K562 (cell line): ENCODE measurements at regions not wholly inside any gene's neighbourhood (a gene's known extent, or its start where the extent isn't known, plus 50 kb on each side); places are given as distances from the start of the nearest gene placed in this dataset.
A peak's percentile ranks its signal among the peaks of the same experiment; 100 is the strongest.

Experiments used
- ATAC-seq: fragments of 200-7000 bp; cut with Tn5 transposase; 3 replicates; pipeline ENCODE4 v1.9.1; 2020; ENCODE audit warnings: moderate library complexity
- BruUV-seq: library from RNA; stranded (reverse); fragments of 400-500 nt; replicated peaks from 2 replicates; lab custom pipeline; 2021; lab: Mats Ljungman, UMichigan
- CTCF ChIA-PET: fragments of 300-600 bp; formaldehyde crosslinking; extraction: SDS; loops from one replicate; lab custom pipeline; 2021; ENCODE audit warnings: low intra/inter-chr PET ratio; lab: Yijun Ruan, JAX
- POLR2A ChIA-PET: fragments of 300-600, 350-650 bp; sonication (Branson Sonifier 250); formaldehyde crosslinking; extraction: SDS; loops from one replicate; lab custom pipeline; 2021; ENCODE audit warnings: antibody characterized with exemption, inconsistent platforms; lab: Yijun Ruan, JAX
- DNase-seq, 4 experiments: peaks; one replicate each; pipeline versions ENCODE4 v3.0.0 to v3.0.0-alpha.2; 2011 to 2018; ENCODE audit warnings: low spot score in 3 of 4, mixed read lengths in 3 of 4; ENCODE audit errors: extremely low read depth in 1 of 4
- FAIRE-seq: peaks from 2 replicates; lab custom pipeline; 2011; peaks lifted over from hg19 to GRCh38; lab: Jason Lieb, UNC
- H2AFZ ChIP-seq: 2 replicates; pipeline ENCODE4 v1.6.0; 2011; ENCODE audit warnings: low read depth, low read length, control low read depth, inconsistent platforms
- H3K27ac ChIP-seq: fragments of 200-600 bp; 3 replicates; pipeline ENCODE4 v1.8.0; 2011; ENCODE audit warnings: low read depth, mild to moderate bottlenecking, control low read depth, inconsistent platforms, low read length, moderate library complexity, mixed read lengths; ENCODE audit errors: extremely low read depth
- H3K27me3 ChIP-seq, 2 experiments: fragments of 300-600 bp in 1 of 2; 2 replicates in 1 of 2; 3 replicates in 1 of 2; pipeline versions ENCODE4 v1.6.0 to v1.8.0; 2011; ENCODE audit warnings: inconsistent platforms in 2 of 2, low read length in 2 of 2, mild to moderate bottlenecking in 1 of 2, mixed read lengths in 1 of 2, moderate library complexity in 1 of 2; ENCODE audit not compliant: control insufficient read depth in 2 of 2, insufficient read depth in 2 of 2
- H3K36me3 ChIP-seq: fragments of 300-600 bp; 3 replicates; pipeline ENCODE4 v1.8.0; 2011; ENCODE audit warnings: mild to moderate bottlenecking, low read length, inconsistent platforms; ENCODE audit not compliant: control insufficient read depth, insufficient read depth
- H3K4me1 ChIP-seq, 2 experiments: fragments of 200-600 bp in 1 of 2; replicated peaks in 1 of 2; 2 replicates in 1 of 2; 3 replicates in 1 of 2; pipeline versions ENCODE4 v1.5.1 to v1.8.0; 2011; ENCODE audit warnings: inconsistent platforms in 2 of 2, low read length in 2 of 2, mild to moderate bottlenecking in 1 of 2, mixed read lengths in 1 of 2, moderate library complexity in 1 of 2; ENCODE audit not compliant: control insufficient read depth in 2 of 2, insufficient read depth in 2 of 2
- H3K4me2 ChIP-seq: 2 replicates; pipeline ENCODE4 v1.6.1; 2011; ENCODE audit warnings: low read length, control low read depth, inconsistent platforms, mixed read lengths; ENCODE audit not compliant: insufficient read depth
- H3K4me3 ChIP-seq: fragments of 200-600 bp; sonication (generic), shearing (Covaris generic); 2 replicates; pipeline ENCODE4 v1.5.1; 2016; ENCODE audit warnings: control low read depth, inconsistent platforms
- H3K79me2 ChIP-seq: fragments of 200-600 bp; 3 replicates; pipeline ENCODE4 v1.8.0; 2011; ENCODE audit warnings: low read length, inconsistent platforms; ENCODE audit not compliant: control insufficient read depth, insufficient read depth
- H3K9ac ChIP-seq, 2 experiments: 2 replicates each; pipeline versions ENCODE4 v1.6.0 to v1.6.1; 2011; ENCODE audit warnings: low read depth in 2 of 2, low read length in 2 of 2, control low read depth in 1 of 2, inconsistent platforms in 1 of 2, mild to moderate bottlenecking in 1 of 2, mixed read lengths in 1 of 2; ENCODE audit not compliant: insufficient read depth in 1 of 2
- H3K9me1 ChIP-seq: one replicate; pipeline ENCODE4 v1.6.0; 2011; ENCODE audit warnings: inconsistent platforms, mild to moderate bottlenecking, low read length, moderate library complexity; ENCODE audit not compliant: control insufficient read depth, insufficient read depth
- H3K9me3 ChIP-seq: replicated peaks from 2 replicates; pipeline ENCODE4 v1.5.1; 2011; ENCODE audit warnings: low read depth, low read length, inconsistent platforms; ENCODE audit not compliant: control insufficient read depth, insufficient read depth
- H4K20me1 ChIP-seq: replicated peaks from 2 replicates; pipeline ENCODE4 v1.6.1; 2011; ENCODE audit warnings: low read length, inconsistent platforms, mixed read lengths; ENCODE audit not compliant: control insufficient read depth, insufficient read depth
- ATF3 ChIP-seq, 2 experiments: fragments of 450-650 bp in 1 of 2; sonication (generic) in 1 of 2; formaldehyde crosslinking in 1 of 2; IDR thresholded peaks in 1 of 2; conservative IDR thresholded peaks in 1 of 2; 2 replicates each; pipeline versions ENCODE4 v1.6.1 to v1.8.1; 2016 to 2023; ENCODE audit warnings: mild to moderate bottlenecking in 2 of 2, moderate library complexity in 2 of 2, inconsistent platforms in 1 of 2, missing genetic modification reagents in 1 of 2
- CEBPG ChIP-seq, 3 experiments: fragments of 200-800 bp in 1 of 3; sonication (Bioruptor generic) in 1 of 3; sonication (generic) in 1 of 3; formaldehyde crosslinking in 1 of 3; IDR thresholded peaks in 2 of 3; conservative IDR thresholded peaks in 1 of 3; 2 replicates each; pipeline versions ENCODE4 v1.6.1 to v1.8.0; 2016 to 2022; ENCODE audit warnings: missing compliant biosample characterization in 2 of 3, missing genetic modification characterization in 2 of 3, mild to moderate bottlenecking in 1 of 3, missing genetic modification reagents in 1 of 3
- CHD4 ChIP-seq: fragments of 200-600 bp; sonication (generic); IDR thresholded peaks from 3 replicates; pipeline ENCODE4 v1.6.1; 2012; ENCODE audit warnings: low read depth, mild to moderate bottlenecking, mixed read lengths, low read length, inconsistent platforms; ENCODE audit not compliant: insufficient read depth, insufficient replicate concordance, poor library complexity, severe bottlenecking
- EGR1 ChIP-seq: fragments of 450-650 bp; conservative IDR thresholded peaks from 2 replicates; pipeline ENCODE4 v1.6.1; 2017; ENCODE audit warnings: mild to moderate bottlenecking
- GABPB1 ChIP-seq: sonication (generic); formaldehyde crosslinking; IDR thresholded peaks from 2 replicates; pipeline ENCODE4 v1.8.0; 2022; ENCODE audit warnings: mild to moderate bottlenecking, missing genetic modification reagents
- PBX2 ChIP-seq, 2 experiments: IDR thresholded peaks in 1 of 2; conservative IDR thresholded peaks in 1 of 2; 2 replicates each; pipeline ENCODE4 v1.6.1; 2016; ENCODE audit warnings: low read depth in 2 of 2, mild to moderate bottlenecking in 1 of 2, missing compliant biosample characterization in 1 of 2, missing genetic modification characterization in 1 of 2, moderate library complexity in 1 of 2
- TRIM24 ChIP-seq, 2 experiments: fragments of 450-650 bp; IDR thresholded peaks; 2 replicates each; pipeline ENCODE4 v1.6.1; 2016
- WGBS: fragments of 100-300 bp; shearing (Covaris generic); methylation state at CpG from one replicate; pipeline ENCODE4 v1.1.6; 2016; ENCODE audit warnings: low coverage, mixed read lengths; ENCODE audit not compliant: insufficient coverage; ENCODE audit errors: missing lambda C conversion rate; 5-methylcytosine and 5-hydroxymethylcytosine counted together
- in situ Hi-C: fragments of 300-500 bp; cut with MboI; formaldehyde crosslinking; loops from 4 replicates; pipeline ENCODE4 v1.15.0; 2018; ENCODE audit warnings: inconsistent platforms, mixed read lengths
- intact Hi-C: fragments of 100-400 bp; cut with micrococcal nuclease; formaldehyde crosslinking; loops from 2 replicates; pipeline ENCODE4 v1.14.2; 2022

GRCh38 chr6:151674578-151674977 is 132.9 kb upstream of the ESR1 start:
- no TSS peak for BruUV-seq
- no peaks in the 10 kb centered on the region for H4K20me1 ChIP-seq
- DNase-seq (no peak), ATAC-seq (no peak)
- no peaks in the 10 kb centered on the region for H3K4me1 ChIP-seq
- no peaks in the 10 kb centered on the region for H3K79me2 ChIP-seq
- H3K27me3 ChIP-seq: peaks cover 0 to 5% of the 10 kb centered on the region in 2 experiments; a peak in 1 of 5 replicates
- POLR2A ChIA-PET: no interaction called here
- no peaks in the 10 kb centered on the region for H3K9me1 ChIP-seq
- 8% methylated on average over 3 of the region's 3 CpGs for WGBS
- H3K36me3 ChIP-seq: no peaks in the 10 kb centered on the region
- CTCF ChIA-PET: no interaction called here
- TF ChIP-seq CEBPG (CRISPR knock-in tag; IDR thresholded peaks at IDR 0.05) (no peak), CEBPG (tag; conservative IDR thresholded peaks at IDR 0.05 in 1 of 2, IDR thresholded peaks at IDR 0.05 in 1 of 2) (peak; percentile 32 to 52; a peak in 2 of 4 replicates), PBX2 (CRISPR knock-in tag; IDR thresholded peaks at IDR 0.05; ENCODE audit: low read depth) (no peak), PBX2 (tag; conservative IDR thresholded peaks at IDR 0.05; ENCODE audit: low read depth) (no peak), GABPB1 (CRISPR knock-in tag) (no peak), EGR1 (no peak), CHD4 (no peak), ATF3 (IDR thresholded peaks at IDR 0.05) (peak; percentile 17; the same call in 1 of the 2 replicates), ATF3 (CRISPR knock-in tag; conservative IDR thresholded peaks at IDR 0.05) (no peak), TRIM24 (IDR thresholded peaks at IDR 0.05) (0 out of 4 replicates have a peak, but pooled peaks of 1 of the 2 experiments have one; percentile 24)
- TF ChIP-seq, all 486 proteins: peak for 3
- no peak for FAIRE-seq
- intact Hi-C loops (loop anchor here (2.0 to 10.0 kb wide), 2 partner anchors 594 to 1280 kb away; no protein-coding TSS in a partner anchor), in situ Hi-C loops (no loop called here)
- Histone ChIP-seq H3K9me3 (no peaks in the 10 kb centered on the region), H2AFZ (no peak overlapping the region), H3K4me3 (no peak overlapping the region), H3K27ac (no peak overlapping the region), H3K9ac (no peak overlapping the region), H3K4me2 (no peak overlapping the region)
